ENCODE measurements at regions not wholly inside any gene's neighbourhood (a gene's known extent, or its start where the extent isn't known, plus 50 kb on each side); places are given as distances from the start of the nearest gene placed in this dataset.

- Mint-ChIP-seq H3K36me3 (ENCODE audit: insufficient read depth in 1 of 3, low read depth in 3 of 3) (peaks cover 0 to 23% (median 2%) of the 10 kb centered on the region in 3 experiments; a peak in 4 of 7 replicates), H3K27ac (no peak overlapping the region), H3K4me1 (peaks cover 2 to 6% of the 10 kb centered on the region in 2 experiments; a peak in 3 of 4 replicates), H3K27me3 (ENCODE audit: low read depth) (no peaks in the 10 kb centered on the region), H3K9me3 (peaks cover 7 to 13% of the 10 kb centered on the region in 2 experiments; a peak in 3 of 5 replicates), H3K4me3 (no peak overlapping the region)
- H3K27me3 ChIP-seq (ENCODE audit: insufficient read depth, low read length): no peaks in the 10 kb centered on the region
- no peak overlapping the region for H3K27ac ChIP-seq (ENCODE audit: insufficient read length, low read depth, low read length)
- no peak overlapping the region for H3K9ac ChIP-seq (ENCODE audit: extremely low read depth, insufficient read length, low read length)
- DNase-seq: no peak
- no peak overlapping the region for H3K18ac ChIP-seq (ENCODE audit: insufficient read length, low read depth, low read length)
- H4K5ac ChIP-seq (ENCODE audit: insufficient read length, low read depth, low read length): no peak overlapping the region
- no peak overlapping the region for H4K8ac ChIP-seq (replicated peaks; ENCODE audit: insufficient read length, low read depth, low read length)
- no peak overlapping the region for H2AFZ ChIP-seq (ENCODE audit: low read length)
- no peaks in the 10 kb centered on the region for H3K9me3 ChIP-seq (ENCODE audit: control insufficient read depth, low read depth, low read length)
- no peak overlapping the region for H4K91ac ChIP-seq (ENCODE audit: insufficient read length, low read depth, low read length)
- H3K14ac ChIP-seq (ENCODE audit: insufficient read depth, low read length): no peak overlapping the region
- no peaks in the 10 kb centered on the region for H3K4me1 ChIP-seq (ENCODE audit: insufficient read depth, low read length)
- no peaks in the 10 kb centered on the region for H4K20me1 ChIP-seq (ENCODE audit: control insufficient read depth, insufficient read depth, insufficient read length)
- no peak overlapping the region for H2BK5ac ChIP-seq (ENCODE audit: insufficient read length, low read length)
- TF ChIP-seq, protein P1, sequence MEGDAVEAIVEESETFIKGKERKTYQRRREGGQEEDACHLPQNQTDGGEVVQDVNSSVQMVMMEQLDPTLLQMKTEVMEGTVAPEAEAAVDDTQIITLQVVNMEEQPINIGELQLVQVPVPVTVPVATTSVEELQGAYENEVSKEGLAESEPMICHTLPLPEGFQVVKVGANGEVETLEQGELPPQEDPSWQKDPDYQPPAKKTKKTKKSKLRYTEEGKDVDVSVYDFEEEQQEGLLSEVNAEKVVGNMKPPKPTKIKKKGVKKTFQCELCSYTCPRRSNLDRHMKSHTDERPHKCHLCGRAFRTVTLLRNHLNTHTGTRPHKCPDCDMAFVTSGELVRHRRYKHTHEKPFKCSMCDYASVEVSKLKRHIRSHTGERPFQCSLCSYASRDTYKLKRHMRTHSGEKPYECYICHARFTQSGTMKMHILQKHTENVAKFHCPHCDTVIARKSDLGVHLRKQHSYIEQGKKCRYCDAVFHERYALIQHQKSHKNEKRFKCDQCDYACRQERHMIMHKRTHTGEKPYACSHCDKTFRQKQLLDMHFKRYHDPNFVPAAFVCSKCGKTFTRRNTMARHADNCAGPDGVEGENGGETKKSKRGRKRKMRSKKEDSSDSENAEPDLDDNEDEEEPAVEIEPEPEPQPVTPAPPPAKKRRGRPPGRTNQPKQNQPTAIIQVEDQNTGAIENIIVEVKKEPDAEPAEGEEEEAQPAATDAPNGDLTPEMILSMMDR (conservative IDR thresholded peaks at IDR 0.05): no peak
- H3K79me1 ChIP-seq (ENCODE audit: insufficient read depth, low read depth, low read length, poor library complexity, severe bottlenecking): no peaks in the 10 kb centered on the region
- H3K4ac ChIP-seq (ENCODE audit: low read depth, low read length): no peak overlapping the region
- H2AK5ac ChIP-seq (ENCODE audit: insufficient read length, low read length): no peak overlapping the region
- no peak overlapping the region for H2BK12ac ChIP-seq (ENCODE audit: insufficient read length, low read depth, low read length)
- no peak overlapping the region for H3K56ac ChIP-seq (ENCODE audit: insufficient read length, low read depth, low read length)
- no peak overlapping the region for H3K23ac ChIP-seq (ENCODE audit: insufficient read length, low read depth, low read length)
- no CpG with 5 or more reads among the region's 2 CpGs for WGBS (ENCODE audit: extremely low coverage, insufficient read length, low lambda C conversion rate)
- H3K79me2 ChIP-seq (ENCODE audit: insufficient read depth, low read length): no peaks in the 10 kb centered on the region
- no peak overlapping the region for H3T11ph ChIP-seq (ENCODE audit: low read length)
- no peak overlapping the region for H2BK120ac ChIP-seq (ENCODE audit: low read depth, low read length, poor library complexity, severe bottlenecking)
- H2BK20ac ChIP-seq (ENCODE audit: low read depth, low read length, poor library complexity, severe bottlenecking): no peak overlapping the region
- H3K23me2 ChIP-seq (ENCODE audit: insufficient read length, low read depth, low read length, poor library complexity, severe bottlenecking): no peaks in the 10 kb centered on the region
- H2BK15ac ChIP-seq (ENCODE audit: low read depth, low read length): no peak overlapping the region
- H3K4me2 ChIP-seq (ENCODE audit: insufficient read depth, insufficient read length, low read length): no peak overlapping the region
Observed at GRCh38 chr9:104301755-104302154, 202.3 kb upstream of the OR13F1 start.

Data from H9 (cell line).